Activated CD4-positive, alpha-beta T cell treated with anti-CD3 and anti-CD28 coated beads, Interleukin-2, amount 10 ng/mL, durations not matched to agents 24 days and 14 days (primary cell): ENCODE measurements at regions not wholly inside any gene's neighbourhood (a gene's known extent, or its start where the extent isn't known, plus 50 kb on each side); places are given as distances from the start of the nearest gene placed in this dataset.
"Not testable (repeated sequence)": the region's sequence is repeated elsewhere in the genome, so short reads cannot be mapped to it uniquely, and the experiment has no call there.

Experiments
- DNase-seq: peaks from one replicate; pipeline ENCODE4 v3.0.0; 2022
- H3K27ac Mint-ChIP-seq: one replicate; pipeline ENCODE4 v1.8.0; 2022; ENCODE audit warnings: mild to moderate bottlenecking, mixed read lengths
- H3K27me3 Mint-ChIP-seq: one replicate; pipeline ENCODE4 v1.8.0; 2022; ENCODE audit warnings: mixed read lengths
- H3K36me3 Mint-ChIP-seq: one replicate; pipeline ENCODE4 v1.8.0; 2022; ENCODE audit warnings: low read depth, mild to moderate bottlenecking, mixed read lengths
- H3K4me1 Mint-ChIP-seq: one replicate; pipeline ENCODE4 v1.8.0; 2021; ENCODE audit warnings: mixed read lengths
- H3K4me3 Mint-ChIP-seq: one replicate; pipeline ENCODE4 v1.8.0; 2022; ENCODE audit warnings: mild to moderate bottlenecking, moderate library complexity, mixed read lengths
- H3K9me3 Mint-ChIP-seq: one replicate; pipeline ENCODE4 v1.8.0; 2021; ENCODE audit warnings: mixed read lengths
- intact Hi-C: fragments of 100-400 bp; cut with micrococcal nuclease; formaldehyde crosslinking; loops from one replicate; pipeline ENCODE4 v1.15.1; 2023

DNA sequence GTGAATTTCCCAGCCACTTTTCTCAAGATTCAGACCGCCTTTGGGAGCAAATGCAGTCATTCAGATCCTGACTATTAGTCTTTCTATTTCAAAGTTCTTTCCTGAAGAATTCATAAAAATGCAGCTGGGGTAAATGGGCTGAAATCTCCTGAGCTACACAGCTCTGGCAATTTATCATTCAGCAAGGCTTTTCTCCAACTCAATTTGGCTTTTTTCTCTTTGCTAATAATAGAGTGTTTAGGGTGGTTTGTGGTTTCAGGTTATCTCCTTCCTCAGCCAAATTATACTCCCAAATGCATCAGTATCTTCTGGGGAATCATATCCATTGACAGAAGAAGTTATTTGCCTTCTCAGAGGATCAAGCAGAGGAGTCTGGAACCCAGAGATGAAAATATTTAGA lies 282.4 kb upstream of the SLC14A2 start:
- no peak overlapping the region for H3K4me3 Mint-ChIP-seq
- no peaks in the 10 kb centered on the region for H3K36me3 Mint-ChIP-seq
- DNase-seq: no peak
- no peaks in the 10 kb centered on the region for H3K27me3 Mint-ChIP-seq
- no peaks in the 10 kb centered on the region for H3K9me3 Mint-ChIP-seq
- intact Hi-C loops: no loop called here
- no peaks in the 10 kb centered on the region for H3K4me1 Mint-ChIP-seq
- H3K27ac Mint-ChIP-seq: no peak overlapping the region

DNA sequence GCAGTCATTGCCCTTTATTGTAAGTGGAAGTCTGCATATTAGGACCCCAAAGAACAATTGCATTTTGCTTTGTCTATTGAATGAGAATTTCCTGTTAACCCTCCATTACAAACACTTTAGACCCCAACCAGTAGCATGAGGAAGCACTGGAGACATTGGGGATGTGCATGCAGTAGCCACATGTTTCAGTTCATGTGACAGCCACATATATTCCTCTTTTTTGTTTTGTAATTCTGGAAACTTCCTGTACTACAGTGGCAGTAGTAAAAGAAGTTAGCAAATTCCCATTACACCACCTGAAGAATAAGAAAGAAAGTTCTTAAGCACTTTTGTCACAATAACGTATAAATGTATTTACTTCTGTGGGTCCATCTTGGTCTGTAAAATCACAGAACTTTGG lies 281.1 kb upstream of the SLC14A2 start:
- no peak overlapping the region for H3K4me3 Mint-ChIP-seq
- H3K27ac Mint-ChIP-seq: no peak overlapping the region
- no peaks in the 10 kb centered on the region for H3K9me3 Mint-ChIP-seq
- H3K36me3 Mint-ChIP-seq: no peaks in the 10 kb centered on the region
- no peaks in the 10 kb centered on the region for H3K4me1 Mint-ChIP-seq
- intact Hi-C loops: no loop called here
- no peaks in the 10 kb centered on the region for H3K27me3 Mint-ChIP-seq
- no peak for DNase-seq

DNA sequence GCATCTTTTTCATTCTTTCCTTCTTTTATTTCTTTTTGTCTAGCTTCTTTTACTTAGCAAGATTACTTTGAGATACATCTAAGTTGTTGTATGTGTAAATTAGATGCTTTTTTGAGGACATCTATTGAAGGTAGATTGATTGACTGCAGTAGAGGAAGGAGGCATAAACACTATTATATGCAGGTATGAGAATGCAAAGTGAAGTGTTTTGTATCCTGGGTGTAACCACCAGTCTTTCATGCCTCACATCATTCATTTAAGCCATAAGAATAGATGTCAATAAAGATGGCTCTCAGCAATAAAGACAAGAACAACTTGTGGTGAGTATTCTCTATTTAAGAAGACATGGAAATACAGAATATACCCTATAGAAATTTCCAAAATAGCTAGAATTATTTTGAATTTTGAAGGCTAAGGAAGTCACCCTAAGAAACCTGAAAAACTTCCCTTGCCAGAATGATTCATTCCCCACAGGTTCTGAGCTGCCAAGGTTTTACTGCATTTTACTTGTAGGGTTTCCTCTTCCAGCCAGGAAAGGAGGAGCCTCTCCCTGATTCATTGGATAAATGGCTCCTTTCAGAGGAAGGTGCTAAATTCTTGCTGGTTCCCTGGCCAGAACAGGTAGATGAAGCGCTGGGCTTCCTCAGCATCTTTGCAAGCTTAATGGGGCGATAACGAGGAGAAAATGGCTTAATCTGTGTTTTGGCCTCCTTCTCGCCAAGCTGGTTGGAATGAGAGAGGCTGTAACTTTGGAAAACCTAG lies 279.8 kb upstream of the SLC14A2 start:
- intact Hi-C loops: no loop called here
- no peaks in the 10 kb centered on the region for H3K36me3 Mint-ChIP-seq

DNA sequence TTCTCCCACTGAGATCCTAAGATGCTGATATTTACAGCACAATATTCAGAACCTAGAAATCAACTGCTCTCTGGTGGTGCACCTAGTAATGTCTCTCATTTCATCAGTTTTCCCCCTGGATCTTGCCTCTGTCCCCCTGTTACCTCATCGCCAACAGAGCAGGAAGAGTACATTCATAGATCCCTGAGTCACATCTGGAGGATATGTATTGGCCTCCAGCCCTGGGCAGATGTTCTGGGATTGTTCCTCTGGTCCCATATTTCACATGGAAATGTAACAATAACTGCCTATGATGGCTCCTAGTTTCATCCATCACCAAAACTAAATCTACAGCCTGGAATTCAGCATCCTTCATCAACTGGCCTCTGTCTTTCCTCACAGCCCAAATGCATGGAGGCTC lies 278.8 kb upstream of the SLC14A2 start:
- DNase-seq: no peak
- H3K4me1 Mint-ChIP-seq: no peaks in the 10 kb centered on the region
- H3K27me3 Mint-ChIP-seq: no peaks in the 10 kb centered on the region
- no peak overlapping the region for H3K27ac Mint-ChIP-seq
- H3K9me3 Mint-ChIP-seq: no peaks in the 10 kb centered on the region
- H3K4me3 Mint-ChIP-seq: no peak overlapping the region
- intact Hi-C loops: no loop called here
- no peaks in the 10 kb centered on the region for H3K36me3 Mint-ChIP-seq

More for the DNA sequence above, 279.8 kb upstream of the SLC14A2 start:
- no peaks in the 10 kb centered on the region for H3K9me3 Mint-ChIP-seq
- H3K27me3 Mint-ChIP-seq: no peaks in the 10 kb centered on the region
- H3K27ac Mint-ChIP-seq: no peak overlapping the region
- H3K4me1 Mint-ChIP-seq: no peaks in the 10 kb centered on the region
- DNase-seq: no peak
- H3K4me3 Mint-ChIP-seq: no peak overlapping the region

DNA sequence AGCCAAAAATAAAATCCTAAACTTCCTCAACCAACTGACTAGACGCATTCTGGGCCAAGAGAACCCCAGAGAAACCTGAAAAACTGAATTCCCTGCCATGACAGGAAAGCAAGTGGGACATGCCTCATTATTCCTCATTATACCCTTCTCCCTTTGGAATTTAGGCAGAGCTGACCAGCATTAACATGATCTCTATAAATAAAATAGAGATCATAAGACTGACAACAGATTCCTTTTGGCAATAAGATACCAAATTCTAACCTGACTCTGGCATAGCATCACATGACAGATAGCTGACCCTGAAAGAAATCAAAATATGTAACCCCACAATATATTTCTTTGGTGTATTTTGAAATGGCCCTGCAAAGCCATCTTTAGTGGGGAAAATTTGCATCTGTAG lies 277.8 kb upstream of the SLC14A2 start:
- intact Hi-C loops: no loop called here
- Mint-ChIP-seq H3K27ac (no peak overlapping the region), H3K9me3 (no peaks in the 10 kb centered on the region), H3K27me3 (no peaks in the 10 kb centered on the region), H3K4me3 (no peak overlapping the region), H3K36me3 (no peaks in the 10 kb centered on the region), H3K4me1 (no peaks in the 10 kb centered on the region)
- DNase-seq: no peak

DNA sequence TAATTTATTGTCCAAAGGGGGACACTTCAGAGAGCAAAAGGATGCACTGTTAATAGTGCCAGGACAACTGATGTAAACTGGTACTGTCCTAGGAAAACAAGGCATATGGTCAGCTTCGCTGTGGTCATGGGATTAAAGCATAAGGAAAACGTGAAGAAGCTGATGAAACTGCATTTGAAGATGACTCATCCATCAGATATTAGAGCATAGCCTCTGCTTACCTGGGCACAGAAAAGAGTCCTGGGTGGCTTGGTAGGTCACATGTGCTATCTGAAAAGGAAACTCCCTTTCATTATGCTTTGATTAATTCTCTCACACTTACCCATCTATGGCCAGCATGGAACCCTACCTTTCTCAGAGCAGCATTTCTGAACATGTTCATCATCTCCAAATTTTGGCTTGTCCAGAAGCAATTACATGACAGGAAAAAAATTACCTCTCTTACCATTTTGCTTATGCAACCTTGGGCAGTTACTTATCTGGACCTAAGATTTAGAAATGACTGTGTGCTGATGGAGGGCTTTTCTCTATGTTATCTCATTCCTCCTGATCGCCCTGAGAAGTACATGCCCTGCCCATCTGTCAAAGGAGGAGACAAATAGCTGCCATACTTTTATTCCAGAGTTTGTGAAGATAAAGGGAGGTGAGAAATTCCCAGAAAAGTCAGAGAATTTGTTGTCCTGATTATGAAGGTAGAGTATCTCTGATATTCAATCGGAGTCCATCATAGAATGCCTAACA lies 275.3 kb upstream of the SLC14A2 start:
- Mint-ChIP-seq H3K4me1 (no peaks in the 10 kb centered on the region), H3K4me3 (no peak overlapping the region), H3K36me3 (no peaks in the 10 kb centered on the region), H3K27ac (no peak overlapping the region), H3K9me3 (no peaks in the 10 kb centered on the region), H3K27me3 (no peaks in the 10 kb centered on the region)
- DNase-seq: no peak
- intact Hi-C loops: no loop called here

DNA sequence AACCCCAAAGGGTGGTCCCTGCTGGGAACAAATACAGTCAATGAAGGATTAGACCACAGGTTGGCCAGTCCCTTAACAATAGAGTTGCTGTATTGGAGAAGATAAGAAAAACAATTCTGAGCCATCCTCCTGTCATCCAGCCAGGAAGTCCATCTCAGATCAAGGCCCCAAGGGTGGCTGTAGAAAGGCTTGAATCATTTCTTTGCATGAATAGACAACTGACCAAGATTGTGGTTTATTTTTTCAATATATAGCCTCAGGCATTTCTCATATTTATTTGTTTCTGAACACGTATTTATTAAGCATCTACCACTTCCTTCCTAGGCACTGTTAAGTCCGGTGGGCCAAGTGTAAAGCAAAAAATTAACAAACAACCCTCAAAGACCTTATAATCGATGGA lies 274.4 kb upstream of the SLC14A2 start:
- no peaks in the 10 kb centered on the region for H3K9me3 Mint-ChIP-seq
- H3K4me3 Mint-ChIP-seq: no peak overlapping the region
- no peaks in the 10 kb centered on the region for H3K27me3 Mint-ChIP-seq
- intact Hi-C loops: no loop called here
- no peak for DNase-seq
- no peak overlapping the region for H3K27ac Mint-ChIP-seq
- no peaks in the 10 kb centered on the region for H3K4me1 Mint-ChIP-seq
- no peaks in the 10 kb centered on the region for H3K36me3 Mint-ChIP-seq

DNA sequence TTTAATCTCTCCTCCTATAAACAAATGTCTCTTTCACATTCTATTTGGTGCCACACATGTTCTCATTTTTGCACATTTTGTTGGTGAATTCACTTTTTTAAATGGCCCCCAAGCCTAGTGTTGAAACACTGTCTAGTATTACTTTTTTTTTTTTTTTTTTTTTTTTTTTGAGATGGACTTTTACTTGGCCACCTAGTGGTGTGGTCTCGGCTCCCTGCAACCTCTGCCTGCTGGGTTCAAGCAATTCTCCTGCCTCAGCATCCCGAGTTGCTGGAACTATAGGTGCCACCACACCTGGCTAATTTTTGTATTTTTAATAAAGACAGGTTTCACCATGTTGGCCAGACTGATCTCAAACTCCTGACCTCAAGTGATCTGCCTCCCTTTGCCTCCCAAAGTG lies 273.8 kb upstream of the SLC14A2 start:
- Mint-ChIP-seq H3K4me1 (no peaks in the 10 kb centered on the region), H3K9me3 (no peaks in the 10 kb centered on the region), H3K27ac (no peak overlapping the region), H3K36me3 (no peaks in the 10 kb centered on the region), H3K4me3 (no peak overlapping the region), H3K27me3 (no peaks in the 10 kb centered on the region)
- intact Hi-C loops: no loop called here
- no peak for DNase-seq

DNA sequence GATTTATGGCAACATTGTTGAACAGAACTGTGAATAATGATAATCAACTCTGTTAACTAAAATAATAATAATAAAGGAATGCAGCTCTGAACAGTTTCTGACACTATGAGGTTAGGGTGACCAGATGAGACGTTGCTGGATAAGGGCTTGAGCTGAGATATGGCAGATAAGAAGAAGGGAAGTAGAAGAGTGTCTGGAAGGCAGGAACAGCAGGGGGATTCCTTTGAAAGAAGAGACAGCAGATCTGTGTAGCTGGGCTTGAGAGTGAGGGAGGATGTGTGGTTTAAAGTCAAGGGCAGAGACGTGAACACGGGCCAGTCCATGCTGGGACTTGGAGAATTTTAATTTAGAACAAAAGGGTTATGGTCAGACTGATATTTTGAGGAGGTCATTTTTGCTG lies 273.1 kb upstream of the SLC14A2 start:
- intact Hi-C loops: no loop called here
- no peaks in the 10 kb centered on the region for H3K4me1 Mint-ChIP-seq
- no peak overlapping the region for H3K4me3 Mint-ChIP-seq
- no peak overlapping the region for H3K27ac Mint-ChIP-seq
- H3K27me3 Mint-ChIP-seq: no peaks in the 10 kb centered on the region
- no peaks in the 10 kb centered on the region for H3K9me3 Mint-ChIP-seq
- H3K36me3 Mint-ChIP-seq: no peaks in the 10 kb centered on the region
- no peak for DNase-seq

DNA sequence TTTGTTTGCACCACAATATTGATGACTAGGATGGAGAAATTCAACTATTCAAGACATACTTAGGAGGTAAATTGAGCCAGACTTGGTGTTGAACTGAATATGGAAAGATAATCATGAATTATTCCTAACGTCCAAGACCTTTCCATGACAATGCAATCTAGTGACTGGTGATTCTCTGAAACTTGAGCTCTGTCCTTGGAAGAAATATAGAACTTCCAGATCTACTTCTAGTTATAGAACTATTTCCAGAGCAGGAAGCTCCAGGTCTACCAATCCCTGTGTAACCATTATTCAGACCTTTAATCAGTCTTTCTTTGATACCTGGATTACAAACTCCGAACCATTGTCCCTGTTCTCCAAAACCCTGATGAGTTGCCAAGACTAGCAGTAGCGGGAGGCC lies 272.6 kb upstream of the SLC14A2 start:
- no peak overlapping the region for H3K27ac Mint-ChIP-seq
- no peak overlapping the region for H3K4me3 Mint-ChIP-seq
- no peaks in the 10 kb centered on the region for H3K36me3 Mint-ChIP-seq
- no peak for DNase-seq
- no peaks in the 10 kb centered on the region for H3K4me1 Mint-ChIP-seq
- no peaks in the 10 kb centered on the region for H3K9me3 Mint-ChIP-seq
- H3K27me3 Mint-ChIP-seq: no peaks in the 10 kb centered on the region
- intact Hi-C loops: no loop called here

DNA sequence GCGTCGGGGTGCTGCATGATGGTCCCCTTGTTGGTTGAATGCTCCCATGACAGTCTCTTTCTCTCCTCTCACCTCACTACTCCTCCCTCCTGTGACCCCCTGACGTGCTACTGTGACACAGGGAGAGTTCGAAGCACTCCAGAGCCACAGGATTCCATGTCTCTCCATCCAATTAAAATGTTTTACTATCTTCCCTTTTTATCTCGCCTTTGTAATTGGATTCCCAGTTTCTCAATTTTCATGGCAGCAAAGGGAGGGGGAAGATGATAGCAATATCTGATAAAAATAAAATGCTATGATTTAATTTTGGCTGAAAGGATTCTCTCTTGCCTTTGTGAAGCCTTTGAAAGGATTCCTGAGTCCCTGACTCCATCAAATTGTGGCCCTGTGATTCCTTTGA lies 271.9 kb upstream of the SLC14A2 start:
- DNase-seq: no peak
- Mint-ChIP-seq H3K9me3 (no peaks in the 10 kb centered on the region), H3K27me3 (no peaks in the 10 kb centered on the region), H3K4me3 (no peak overlapping the region), H3K27ac (no peak overlapping the region), H3K36me3 (no peaks in the 10 kb centered on the region), H3K4me1 (no peaks in the 10 kb centered on the region)
- intact Hi-C loops: no loop called here

DNA sequence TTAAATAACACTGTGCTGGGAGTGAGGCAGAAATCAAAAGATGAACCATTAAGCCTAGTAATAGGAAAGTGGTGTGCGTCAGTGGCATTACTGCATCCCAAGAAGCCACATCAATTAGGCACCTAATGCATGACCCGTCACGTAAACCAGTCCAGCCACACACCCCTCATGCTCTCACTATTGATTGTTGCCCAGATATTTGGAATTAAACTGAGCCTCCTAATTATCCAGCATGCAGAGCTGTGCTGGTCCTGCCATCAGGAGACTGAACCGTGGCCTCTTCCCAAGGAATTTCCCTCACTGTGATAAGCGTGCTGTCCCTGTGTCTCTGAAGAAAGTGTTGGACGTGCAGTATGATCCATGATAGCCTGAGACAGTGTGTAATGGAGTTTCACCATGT lies 270.6 kb upstream of the SLC14A2 start:
- H3K36me3 Mint-ChIP-seq, intact Hi-C loops, H3K27ac Mint-ChIP-seq, H3K4me3 Mint-ChIP-seq, H3K27me3 Mint-ChIP-seq, H3K4me1 Mint-ChIP-seq, H3K9me3 Mint-ChIP-seq, DNase-seq: not testable (repeated sequence)

DNA sequence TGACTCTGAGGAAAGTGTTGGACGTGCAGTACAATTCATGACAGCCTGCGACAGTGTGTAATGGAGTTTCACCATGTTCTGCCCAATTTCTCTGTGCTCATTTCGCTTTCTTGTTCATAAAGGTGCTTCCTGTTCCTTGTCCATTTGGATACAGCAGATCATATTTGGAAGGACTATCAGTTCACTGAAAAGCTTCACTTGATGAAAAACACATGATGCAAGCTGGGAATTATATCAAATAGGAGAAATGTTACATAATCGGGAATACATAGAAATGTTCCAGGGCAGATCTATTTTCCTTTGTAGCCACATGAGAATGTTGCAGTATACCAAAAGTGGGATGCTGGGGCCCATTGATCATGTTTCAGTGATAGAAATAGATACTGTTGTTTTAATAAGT lies 266.3 kb upstream of the SLC14A2 start:
- no peaks in the 10 kb centered on the region for H3K36me3 Mint-ChIP-seq
- intact Hi-C loops: no loop called here
- no peaks in the 10 kb centered on the region for H3K4me1 Mint-ChIP-seq
- no peaks in the 10 kb centered on the region for H3K27me3 Mint-ChIP-seq
- H3K9me3 Mint-ChIP-seq: no peaks in the 10 kb centered on the region
- DNase-seq: no peak
- H3K27ac Mint-ChIP-seq: no peak overlapping the region
- no peak overlapping the region for H3K4me3 Mint-ChIP-seq

DNA sequence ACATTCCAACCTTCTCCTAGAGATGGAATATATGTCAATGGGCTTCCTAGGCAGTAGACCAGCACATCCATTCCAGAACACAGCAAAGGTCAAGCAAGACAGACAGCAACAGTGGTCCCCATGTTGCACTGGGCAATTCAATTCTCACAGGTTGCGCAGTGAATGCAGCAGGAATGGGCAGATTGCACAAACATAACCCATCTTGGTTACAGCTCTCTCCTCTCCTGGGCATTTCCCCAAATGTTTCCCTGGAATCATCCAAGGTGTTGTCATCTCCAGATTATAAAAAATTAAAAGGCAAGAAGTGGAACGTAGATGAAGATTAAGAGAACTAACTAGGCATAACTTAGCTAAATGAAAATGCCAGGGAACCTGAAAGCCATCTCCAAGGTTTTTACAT lies 265.8 kb upstream of the SLC14A2 start:
- intact Hi-C loops: no loop called here
- no peak overlapping the region for H3K4me3 Mint-ChIP-seq
- no peak overlapping the region for H3K27ac Mint-ChIP-seq
- H3K4me1 Mint-ChIP-seq: no peaks in the 10 kb centered on the region
- no peaks in the 10 kb centered on the region for H3K9me3 Mint-ChIP-seq
- no peak for DNase-seq
- H3K36me3 Mint-ChIP-seq: no peaks in the 10 kb centered on the region
- H3K27me3 Mint-ChIP-seq: no peaks in the 10 kb centered on the region
